Gastroesophageal sphincter (tissue), 3 donors: ENCODE measurements at regions not wholly inside any gene's neighbourhood (a gene's known extent, or its start where the extent isn't known, plus 50 kb on each side); places are given as distances from the start of the nearest gene placed in this dataset.

Source experiments
- EP300 ChIP-seq: sonication (generic); formaldehyde crosslinking; IDR thresholded peaks from one replicate; pipeline ENCODE4 v1.6.1; 2017; ENCODE audit warnings: antibody characterized with exemption, mild to moderate bottlenecking
- POLR2A ChIP-seq, 2 donors: fragments of 450-650 bp; IDR thresholded peaks; one replicate each; pipeline ENCODE4 v1.6.1; 2017; ENCODE audit warnings: antibody characterized with exemption in 2 of 2, mild to moderate bottlenecking in 2 of 2, moderate library complexity in 1 of 2
- TF ChIP-seq, protein P1 (sequence below), 4 experiments: fragments of 200-600 bp in 2 of 4; fragments of 450-650 bp in 2 of 4; sonication (generic) in 1 of 4; IDR thresholded peaks; one replicate each; pipeline ENCODE4 v1.5.1; 2017 to 2019; ENCODE audit warnings: antibody characterized with exemption in 4 of 4, mild to moderate bottlenecking in 2 of 4, moderate library complexity in 2 of 4

GRCh38 chr16:65622871-65623270, 501.0 kb upstream of the CDH11 start:
- TF ChIP-seq POLR2A (IDR thresholded peaks at IDR 0.05) (no peak), EP300 (no peak)
- TF ChIP-seq, protein P1, sequence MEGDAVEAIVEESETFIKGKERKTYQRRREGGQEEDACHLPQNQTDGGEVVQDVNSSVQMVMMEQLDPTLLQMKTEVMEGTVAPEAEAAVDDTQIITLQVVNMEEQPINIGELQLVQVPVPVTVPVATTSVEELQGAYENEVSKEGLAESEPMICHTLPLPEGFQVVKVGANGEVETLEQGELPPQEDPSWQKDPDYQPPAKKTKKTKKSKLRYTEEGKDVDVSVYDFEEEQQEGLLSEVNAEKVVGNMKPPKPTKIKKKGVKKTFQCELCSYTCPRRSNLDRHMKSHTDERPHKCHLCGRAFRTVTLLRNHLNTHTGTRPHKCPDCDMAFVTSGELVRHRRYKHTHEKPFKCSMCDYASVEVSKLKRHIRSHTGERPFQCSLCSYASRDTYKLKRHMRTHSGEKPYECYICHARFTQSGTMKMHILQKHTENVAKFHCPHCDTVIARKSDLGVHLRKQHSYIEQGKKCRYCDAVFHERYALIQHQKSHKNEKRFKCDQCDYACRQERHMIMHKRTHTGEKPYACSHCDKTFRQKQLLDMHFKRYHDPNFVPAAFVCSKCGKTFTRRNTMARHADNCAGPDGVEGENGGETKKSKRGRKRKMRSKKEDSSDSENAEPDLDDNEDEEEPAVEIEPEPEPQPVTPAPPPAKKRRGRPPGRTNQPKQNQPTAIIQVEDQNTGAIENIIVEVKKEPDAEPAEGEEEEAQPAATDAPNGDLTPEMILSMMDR (IDR thresholded peaks at IDR 0.05): no peak
